Medulla oblongata (tissue), 1 donor: ENCODE measurements at regions not wholly inside any gene's neighbourhood (a gene's known extent, or its start where the extent isn't known, plus 50 kb on each side); places are given as distances from the start of the nearest gene placed in this dataset.
"Not testable (repeated sequence)": the region's sequence is repeated elsewhere in the genome, so short reads cannot be mapped to it uniquely, and the experiment has no call there.

Experiments used
- DNase-seq: peaks from one replicate; pipeline ENCODE4 v3.0.0-alpha.2; 2015; ENCODE audit errors: extremely low spot score

DNA sequence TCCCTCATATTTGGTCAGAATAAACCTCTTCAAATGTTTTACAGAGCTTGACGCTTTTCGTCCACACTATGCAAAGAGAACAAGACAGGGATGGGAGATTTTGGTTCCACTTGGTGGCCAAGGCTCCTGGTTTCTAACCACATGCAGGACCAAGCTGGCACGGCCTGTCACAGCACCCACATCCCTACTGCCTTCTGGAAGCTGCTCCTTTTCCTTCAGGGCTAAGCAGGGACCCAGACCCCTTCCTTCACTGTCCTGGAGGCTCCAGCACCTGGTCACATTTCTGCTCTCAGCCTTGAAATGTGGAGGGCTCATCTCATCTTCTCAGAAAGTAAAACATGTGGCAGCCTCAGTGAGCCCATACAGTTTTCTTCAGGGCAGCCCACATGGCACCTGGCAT, 50.4 kb upstream of the ARHGEF7 start:
- DNase-seq: no peak

DNA sequence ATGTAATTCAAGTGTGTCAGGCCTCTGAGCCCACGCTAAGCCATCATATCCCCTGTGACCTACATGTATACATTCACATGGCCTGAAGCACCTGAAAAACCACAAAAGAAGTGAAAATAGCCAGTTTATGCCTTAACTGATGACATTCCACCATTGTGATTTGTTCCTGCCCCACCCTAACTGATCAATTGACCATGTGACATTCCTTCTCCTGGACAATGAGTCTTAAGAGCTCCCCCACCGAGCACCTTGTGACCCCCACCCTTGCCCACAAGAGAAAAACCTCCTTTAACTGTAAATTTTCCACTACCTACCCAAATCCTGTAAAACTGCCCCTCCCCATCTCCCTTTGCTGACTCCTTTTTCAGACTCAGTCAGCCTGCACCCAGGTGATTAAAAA, 52.1 kb upstream of the ARHGEF7 start:
- no peak for DNase-seq

DNA sequence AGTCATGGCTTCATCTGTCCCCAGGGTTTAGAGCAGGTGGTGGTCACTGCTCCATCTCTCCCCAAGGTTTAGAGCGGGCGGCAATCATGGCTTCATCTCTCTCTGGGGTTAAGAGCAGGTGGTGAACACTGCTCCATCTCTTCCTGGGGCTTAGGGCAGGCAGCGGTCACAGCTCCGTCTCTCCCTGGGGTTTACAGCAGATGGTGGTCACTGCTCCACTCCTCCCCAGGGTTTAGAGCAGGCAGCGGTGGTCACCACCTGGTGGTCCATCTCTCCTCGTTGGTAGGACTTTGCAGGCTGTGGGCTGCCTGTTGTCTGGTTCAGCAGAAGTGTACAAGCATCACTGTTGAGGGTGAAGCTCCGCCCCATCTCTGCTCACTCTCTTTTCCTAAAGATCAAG, 52.8 kb upstream of the ARHGEF7 start:
- DNase-seq: no peak

DNA sequence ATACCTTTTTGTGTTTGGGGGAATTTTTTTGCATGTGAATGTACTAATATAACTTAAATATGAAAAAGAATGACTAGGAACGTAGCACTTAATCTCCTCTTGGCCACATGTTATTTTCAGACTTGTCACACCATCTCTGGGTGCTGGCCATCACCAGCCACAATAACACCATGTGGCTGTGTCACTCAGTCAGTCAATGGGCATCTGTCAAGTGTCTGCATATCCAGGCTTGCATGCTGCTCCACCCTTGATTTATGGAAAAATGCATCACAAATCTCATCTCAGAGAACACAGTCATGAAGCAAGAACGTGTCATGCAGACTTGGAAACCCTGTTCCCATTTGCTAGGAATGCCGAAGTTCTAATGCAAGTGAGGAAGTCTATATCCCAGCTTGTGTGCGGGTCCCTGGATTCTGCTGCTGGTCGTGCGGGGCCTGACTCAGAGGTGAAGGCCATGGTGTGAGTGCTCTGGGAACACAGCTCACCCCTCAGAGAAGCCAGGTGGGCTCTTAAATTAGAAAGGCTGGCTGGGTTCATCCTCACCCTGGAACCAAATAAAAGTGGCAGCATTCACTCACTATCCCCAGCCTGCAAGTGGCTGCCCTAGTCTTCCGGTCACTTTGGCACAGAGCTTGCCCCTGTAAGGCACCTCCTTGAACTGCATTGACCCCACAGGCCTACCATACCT, 53.6 kb upstream of the ARHGEF7 start:
- no peak for DNase-seq

DNA sequence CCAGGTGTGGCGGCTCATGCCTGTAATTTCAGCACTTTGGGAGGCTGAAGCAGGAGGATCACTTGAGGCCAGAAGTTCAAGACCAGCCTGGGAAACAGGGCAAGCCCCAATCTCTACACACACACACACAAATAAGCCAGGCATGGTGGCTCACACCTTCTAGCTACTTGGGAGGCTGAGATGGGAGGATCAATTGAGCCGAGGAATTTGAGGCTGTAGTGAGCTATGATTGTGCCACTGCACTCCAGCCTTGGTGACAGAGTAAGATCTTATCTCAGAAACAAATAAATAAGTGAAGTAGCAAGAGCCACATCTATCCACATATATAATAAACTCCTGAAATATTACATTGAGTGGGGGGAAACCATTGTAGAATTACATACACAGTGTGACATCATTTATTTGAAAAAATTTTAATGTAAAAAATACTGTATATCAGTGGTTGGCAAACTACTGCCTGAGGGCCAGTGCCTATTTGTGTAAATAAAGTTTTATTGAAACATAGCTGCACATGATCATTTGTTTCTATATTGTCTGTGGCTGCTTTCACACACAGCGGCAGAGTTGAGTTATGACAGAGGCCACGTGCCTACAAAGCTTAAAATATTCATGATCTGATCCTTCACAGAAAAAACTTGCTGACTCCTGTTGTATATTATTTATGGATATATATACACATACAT, 54.7 kb upstream of the ARHGEF7 start:
- no peak for DNase-seq

DNA sequence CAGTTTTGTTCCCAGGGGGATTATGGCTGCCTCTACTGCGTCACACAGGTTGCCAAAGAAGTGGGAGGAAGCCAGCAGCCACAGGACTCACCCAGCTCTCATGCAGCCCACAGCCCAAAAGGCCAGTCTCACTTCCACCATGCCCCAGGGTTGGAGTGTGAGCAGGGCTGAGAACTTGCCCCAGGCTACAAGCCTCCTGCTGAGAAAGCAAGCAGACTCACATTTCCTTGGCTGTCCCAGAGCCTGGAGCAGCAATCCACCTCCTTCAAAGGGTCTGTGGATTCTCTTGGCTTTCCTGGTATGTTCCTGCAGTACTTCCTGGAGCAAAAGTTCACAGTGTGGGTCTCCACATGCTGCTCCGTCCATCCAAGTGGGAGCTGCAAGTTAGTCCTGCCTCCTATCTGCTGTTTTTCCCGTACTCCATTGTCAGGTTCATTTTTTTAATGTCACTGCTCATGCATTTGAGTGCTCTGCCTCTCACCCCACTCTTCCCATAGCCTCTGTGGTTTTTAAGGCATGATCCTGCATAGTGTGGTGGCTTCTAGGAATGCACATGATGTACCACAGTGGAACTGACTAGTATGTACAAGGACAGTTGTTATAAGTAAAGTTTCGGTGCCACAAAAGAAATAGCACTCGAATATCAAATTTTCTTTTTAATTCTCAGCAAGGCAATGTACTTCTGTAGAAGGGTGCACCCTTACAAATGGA, 56.2 kb upstream of the ARHGEF7 start:
- no peak for DNase-seq

DNA sequence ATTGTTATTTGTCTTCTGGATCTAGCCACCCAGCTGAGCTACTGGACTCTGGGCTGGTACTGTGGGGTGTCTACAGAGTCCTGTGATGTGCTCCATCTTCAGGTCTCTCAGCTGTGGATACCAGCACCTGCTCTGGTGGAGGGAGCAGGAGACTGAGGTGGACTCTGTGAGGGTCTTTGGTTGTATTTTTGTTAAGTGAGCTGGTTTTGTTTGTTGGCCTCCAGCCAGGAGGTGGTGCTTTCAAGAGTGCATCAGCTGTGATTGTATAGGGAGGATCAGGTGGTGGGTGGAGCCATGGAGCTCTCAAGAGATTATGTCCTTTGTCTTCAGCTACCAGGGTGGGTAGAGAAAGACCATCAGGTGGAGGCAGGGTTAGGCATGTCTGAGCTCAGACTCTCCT, 56.8 kb upstream of the ARHGEF7 start:
- not testable (repeated sequence) for DNase-seq

DNA sequence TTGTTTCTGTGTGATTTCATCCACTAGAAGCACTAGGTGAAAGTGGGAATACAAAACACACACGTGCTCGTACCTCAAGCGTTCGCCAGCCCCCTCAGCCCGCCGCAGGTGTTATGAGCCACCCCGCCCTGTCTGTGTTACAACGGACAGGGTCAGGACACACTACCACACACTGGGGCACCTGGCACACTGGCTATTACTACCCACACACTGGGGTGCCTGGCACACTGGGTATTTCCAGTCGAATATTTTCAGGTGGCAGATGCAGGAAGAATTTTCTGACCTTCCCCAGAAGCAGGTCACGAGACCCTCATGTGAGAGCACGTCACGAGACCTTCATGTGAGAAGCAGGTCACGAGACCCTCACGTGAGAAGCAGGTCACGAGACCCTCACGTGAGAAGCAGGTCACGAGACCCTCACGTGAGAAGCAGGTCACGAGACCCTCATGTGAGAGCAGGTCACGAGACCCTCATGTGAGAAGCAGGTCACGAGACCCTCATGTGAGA, 63.3 kb upstream of the ARHGEF7 start:
- DNase-seq: not testable (repeated sequence)

DNA sequence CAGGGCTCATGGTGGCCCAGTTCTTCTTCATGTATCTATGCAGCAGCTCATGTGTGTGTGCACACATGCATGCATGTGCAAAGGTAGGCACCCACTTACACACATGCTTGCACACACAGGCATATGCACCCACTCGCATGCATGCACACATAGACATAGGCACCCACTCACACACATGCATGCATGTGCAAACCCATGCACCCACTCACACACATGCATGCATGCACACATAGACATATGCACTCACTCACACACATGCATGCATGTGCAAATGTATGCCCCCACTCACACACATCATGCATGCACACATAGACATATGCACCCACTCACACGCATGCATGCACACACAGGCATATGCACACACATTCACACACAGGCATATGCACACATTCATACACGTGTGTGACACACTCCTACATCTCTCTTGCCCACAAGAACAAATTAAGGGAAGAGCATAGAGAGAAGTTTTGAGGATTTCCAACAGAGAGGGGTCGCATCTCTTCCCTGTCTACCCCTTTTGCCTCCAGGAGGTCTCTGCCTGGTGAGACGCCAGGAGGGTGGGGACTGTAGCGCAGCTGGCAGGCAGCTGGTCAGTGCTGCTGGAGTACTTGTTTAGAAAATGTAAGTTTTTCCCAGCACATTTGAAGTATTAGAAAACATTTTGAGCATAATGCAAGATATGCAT, 63.9 kb upstream of the ARHGEF7 start:
- no peak for DNase-seq

DNA sequence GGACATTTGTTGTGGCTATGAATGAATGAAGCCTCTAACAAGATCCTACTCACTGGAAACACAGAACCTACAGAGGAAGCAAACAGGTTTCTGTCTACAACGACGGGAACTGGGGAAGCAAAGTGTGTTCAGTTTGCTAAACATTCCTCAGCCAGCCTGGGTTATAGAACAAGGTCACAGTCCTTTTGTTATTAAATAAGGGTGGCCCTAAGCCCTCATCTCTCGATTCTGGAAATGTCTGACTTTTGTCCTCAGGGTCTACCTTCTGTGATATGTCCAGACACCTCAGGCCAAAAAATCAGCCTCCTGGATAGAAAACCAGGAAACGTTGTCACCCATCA, 64.6 kb upstream of the ARHGEF7 start:
- no peak for DNase-seq

DNA sequence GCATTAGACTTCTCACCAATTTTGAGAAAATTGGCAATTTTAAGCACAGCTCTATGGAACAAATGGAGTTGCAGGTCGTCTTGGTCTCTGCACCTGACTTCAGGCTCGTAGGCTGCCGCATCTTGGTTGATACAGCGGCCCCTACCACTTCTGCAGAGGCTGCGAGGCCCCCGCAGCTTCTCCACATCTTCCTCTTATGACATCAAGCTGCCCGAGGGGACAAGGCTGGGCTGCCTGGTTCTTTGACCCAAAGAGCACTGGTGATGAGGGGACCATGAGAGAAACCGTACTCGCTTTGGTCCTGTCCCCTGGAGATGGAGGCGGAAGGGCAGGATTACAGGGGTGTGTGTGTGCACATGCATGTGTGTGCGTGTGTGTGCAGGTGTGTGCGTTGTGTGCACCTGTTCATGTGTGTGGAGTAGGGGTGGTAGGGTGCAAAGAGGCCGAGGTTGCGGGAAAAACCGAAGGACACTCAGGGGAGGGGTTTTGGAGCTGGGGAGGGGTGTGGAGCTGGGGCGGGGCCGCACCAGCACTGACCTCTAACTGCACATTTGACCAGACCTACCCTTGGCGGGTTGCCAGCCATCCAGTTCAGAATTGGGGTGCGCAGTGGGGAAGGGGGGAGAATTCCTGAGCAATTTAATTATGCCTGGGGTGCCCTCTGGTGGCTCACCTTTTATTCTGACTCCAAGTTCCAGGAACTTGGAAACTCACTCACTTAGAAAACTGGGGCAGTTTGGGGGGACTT, 65.1 kb upstream of the ARHGEF7 start:
- DNase-seq: peak; percentile 50

DNA sequence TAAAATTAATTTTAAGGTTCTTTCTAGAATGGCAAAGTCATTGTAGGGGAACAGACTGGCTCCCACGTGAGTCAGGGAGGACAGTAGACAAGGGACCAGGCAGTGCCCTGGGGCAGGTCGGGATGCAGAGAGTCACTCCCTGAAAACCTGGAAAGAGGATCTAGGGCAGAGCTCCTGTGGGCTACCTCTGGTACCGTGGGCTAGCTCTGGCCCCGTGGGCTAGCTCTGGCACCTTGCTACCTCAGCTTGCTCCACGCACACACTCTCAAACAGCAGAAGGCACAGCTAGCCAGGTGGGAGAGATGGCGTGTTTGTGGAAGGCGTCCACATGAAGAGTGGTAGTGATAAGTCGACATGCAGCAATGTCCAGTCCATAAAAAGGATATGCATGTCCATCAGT, 66.7 kb upstream of the ARHGEF7 start:
- DNase-seq: no peak

DNA sequence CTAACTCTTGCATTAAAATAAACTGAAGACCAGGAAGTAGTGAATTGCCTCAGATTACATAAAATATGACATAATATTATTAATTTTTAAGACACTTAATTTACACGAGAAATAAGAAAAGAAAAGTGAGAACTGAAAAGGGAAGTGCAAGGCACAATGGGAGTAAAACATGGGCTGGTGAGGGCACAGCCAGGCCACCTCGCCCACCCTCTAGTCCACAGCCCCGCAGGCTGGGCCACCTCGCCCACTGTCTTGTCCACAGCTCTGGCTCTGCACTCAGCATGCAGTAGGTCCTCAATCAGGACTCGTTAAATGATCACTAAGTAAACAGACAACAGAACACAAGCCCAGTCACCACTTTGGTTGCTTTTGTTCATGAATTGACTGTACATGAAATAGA, 67.8 kb upstream of the ARHGEF7 start:
- no peak for DNase-seq

DNA sequence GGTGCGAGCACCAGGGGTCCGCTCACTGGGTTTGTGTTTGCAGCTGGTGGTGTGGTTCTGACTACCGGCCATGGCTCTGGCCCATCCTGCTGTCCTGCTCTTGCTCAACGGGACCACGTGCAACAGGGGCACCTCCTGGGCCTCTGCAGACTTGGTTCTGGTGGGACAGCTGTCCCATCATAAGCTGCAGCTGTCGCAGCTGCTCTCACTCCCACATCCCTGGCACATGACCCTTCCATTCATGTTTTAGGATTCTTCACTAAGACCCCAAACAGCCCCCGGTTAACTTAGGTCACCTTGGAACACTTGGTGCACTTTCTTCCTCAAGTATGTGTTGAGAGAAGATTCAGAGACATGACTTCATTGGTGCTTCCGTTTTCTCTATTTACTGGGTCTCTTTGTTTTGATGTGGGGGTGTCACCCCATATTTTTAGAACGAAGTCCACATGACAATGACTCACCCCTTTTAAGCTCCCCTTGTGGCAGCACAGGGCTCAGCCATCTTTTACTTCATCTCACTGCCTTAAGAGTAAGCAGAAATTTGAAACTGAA, 68.4 kb upstream of the ARHGEF7 start:
- DNase-seq: peak; percentile 70

DNA sequence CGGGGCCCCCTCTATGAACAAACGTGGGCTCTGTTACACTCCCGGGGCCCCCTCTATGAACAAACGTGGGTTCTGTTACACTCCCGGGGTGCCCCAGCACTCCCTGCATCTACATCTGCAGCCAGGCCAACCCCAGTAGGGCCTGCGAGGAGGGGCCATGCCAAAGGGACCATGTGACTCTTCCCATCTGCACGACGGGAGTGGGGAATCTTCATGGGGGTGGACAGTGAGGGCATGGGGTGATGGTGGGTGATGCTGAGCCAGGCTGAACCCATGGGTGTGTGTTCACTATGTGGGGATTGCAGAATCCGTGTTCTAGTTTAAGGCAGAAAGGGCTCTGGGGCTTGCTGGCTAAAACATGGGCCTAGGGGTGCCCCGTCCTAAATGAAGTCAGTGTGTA, 69.9 kb upstream of the ARHGEF7 start:
- no peak for DNase-seq

DNA sequence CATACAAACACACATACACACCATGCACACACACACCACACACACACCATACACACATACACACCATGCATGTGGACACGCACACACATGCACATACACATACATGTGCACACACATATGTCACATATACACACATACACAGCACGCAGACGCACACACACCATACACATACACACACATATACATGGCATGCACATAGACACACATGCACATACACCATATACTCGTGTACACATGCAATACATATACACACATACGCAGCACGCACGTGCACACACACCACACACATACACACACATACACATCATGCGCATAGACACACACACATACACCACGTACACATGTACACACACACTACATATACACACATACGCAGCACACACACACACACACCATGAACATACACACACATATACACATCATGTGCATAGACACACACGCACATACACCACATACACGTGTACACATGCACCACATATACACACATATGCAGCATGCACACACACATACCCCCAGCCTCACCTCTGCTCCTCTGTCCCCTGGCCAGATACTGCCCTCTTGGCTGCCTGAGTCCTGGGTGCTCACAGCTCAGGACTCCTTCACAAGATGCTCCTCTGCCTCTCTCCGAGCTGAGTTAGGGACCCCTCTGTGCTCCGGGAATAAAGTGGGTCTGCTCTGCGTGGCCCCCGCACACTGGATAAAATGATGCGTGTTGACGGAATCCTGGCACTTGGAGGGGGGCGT, 70.9 kb upstream of the ARHGEF7 start:
- DNase-seq: no peak

DNA sequence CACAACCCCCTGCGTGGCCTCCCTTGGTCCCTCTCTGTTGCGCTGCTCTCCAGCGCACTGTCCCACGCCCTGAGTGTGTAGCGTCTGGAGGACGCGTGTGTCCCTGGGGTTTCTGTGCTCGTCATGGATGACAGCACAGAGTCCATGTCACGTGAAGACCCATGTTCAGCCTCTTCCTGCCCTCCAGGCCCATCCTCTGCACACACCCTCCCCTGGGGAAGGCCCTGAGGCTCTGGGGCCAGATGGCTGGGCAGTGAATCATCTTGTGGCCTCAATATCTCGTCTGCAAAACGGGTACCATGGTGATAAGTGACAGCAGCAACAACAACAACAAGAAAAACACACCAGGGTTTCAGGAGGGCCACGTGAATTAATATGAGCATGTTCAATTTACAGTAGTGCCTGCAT, 71.5 kb upstream of the ARHGEF7 start:
- DNase-seq: no peak

DNA sequence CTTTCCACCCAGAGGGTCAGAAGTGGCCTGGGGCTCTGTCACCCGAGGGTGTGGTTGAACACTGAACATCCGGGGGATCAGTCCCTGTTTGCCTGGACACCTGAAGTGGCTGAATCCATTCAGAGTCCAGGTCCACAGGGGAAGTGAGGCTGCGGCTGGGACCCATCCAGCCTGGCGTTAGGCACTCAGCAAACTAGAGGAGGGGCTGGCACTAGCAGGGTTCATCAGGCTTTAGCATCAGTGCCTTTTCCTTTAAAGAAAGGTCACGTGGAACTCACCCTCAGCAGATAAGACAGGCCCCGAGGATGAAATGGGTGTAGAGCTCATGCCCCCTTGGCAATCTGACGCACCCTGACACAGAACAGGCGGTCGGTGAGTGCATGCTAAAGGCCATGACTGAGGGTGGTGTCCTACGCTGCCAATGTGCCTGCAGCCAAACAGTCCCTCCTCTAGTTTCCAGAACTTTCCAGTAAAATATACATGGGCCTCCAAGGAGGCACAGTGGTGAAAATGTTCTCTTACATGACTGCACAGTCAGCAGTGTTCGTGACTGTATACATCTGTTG, 72.4 kb upstream of the ARHGEF7 start:
- no peak for DNase-seq

DNA sequence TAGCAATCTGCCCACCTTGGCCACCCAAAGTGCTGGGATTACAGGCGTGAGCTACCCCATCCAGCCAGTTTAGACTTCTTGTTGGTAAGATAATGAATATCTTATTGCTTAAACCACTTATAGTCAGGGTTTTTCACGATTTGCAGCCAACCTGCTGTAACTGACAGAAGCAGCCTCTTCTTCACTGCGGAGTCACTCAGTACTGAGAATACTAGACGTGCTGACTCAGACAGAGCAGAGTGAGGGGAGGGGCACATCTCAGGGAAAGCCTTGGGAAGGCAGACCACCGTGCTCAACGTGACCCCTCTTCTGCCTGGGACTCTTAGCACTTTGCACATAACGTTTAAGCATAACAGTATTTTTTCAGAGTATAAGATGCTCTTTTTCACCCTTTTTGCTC, 74.3 kb upstream of the ARHGEF7 start:
- no peak for DNase-seq

DNA sequence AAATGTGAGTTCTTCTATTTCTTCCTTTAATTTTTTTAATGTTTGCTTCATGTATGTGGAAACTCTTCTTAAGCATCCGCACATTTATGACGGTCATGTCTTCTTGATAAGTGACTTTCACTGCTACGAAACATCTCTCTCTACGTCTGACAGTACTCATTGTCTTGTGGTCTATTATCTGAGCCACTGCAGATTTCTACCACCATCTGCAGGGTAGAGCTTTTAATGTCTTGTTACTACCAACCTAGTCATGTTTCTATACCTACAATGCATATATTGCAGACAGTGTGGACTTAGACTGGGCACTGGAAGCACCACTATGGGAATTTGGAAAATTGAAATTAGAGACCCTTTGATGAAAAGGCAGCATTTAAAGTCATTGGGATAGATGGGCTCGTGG, 75.4 kb upstream of the ARHGEF7 start:
- no peak for DNase-seq
